A172 (cell line): ENCODE measurements at regions not wholly inside any gene's neighbourhood (a gene's known extent, or its start where the extent isn't known, plus 50 kb on each side); places are given as distances from the start of the nearest gene placed in this dataset.

Experiments used
- DNase-seq: peaks from one replicate; pipeline ENCODE4 v3.0.0-alpha.2; 2015; ENCODE audit warnings: low spot score

DNA sequence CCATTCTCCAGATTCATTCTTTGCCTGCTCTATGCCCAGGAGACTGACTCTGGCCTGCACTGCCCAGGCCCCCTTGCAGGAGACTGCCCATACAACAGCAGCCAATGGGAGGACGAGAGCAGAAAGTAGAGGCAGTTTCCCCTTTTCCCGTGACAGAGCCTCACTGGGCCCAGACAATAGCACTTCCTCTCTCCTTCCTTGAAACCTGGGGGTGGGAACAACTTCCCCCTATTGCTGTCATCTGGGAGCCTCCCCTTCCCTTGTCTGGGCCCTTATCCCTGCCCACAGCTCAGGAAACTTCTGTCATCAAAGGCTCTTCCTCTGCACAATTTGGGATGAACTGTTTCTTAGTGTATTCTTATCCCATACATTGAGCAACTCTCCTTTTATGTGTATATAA, 60.8 kb upstream of the KCNJ15 start:
- DNase-seq: no peak

DNA sequence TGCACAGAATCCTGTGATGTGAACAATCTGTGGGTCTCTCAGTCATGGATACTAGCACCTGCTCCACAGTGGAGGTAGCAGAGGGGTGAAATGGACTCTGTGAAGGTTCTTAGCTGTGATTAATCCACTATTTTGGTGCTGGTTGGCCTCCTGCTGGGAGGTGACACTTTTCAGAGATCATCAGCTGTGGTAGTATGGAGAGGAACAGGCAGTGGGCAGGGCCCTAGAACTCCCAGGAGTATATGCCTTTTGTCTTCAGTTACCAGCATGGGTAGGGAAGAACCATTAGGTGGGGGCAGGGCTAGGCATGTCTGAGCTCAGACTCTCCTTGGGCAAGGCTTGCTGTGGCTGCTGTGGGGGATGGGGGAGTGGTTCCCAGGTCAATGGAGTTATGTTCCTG, 54.0 kb upstream of the KCNJ15 start:
- no peak for DNase-seq

DNA sequence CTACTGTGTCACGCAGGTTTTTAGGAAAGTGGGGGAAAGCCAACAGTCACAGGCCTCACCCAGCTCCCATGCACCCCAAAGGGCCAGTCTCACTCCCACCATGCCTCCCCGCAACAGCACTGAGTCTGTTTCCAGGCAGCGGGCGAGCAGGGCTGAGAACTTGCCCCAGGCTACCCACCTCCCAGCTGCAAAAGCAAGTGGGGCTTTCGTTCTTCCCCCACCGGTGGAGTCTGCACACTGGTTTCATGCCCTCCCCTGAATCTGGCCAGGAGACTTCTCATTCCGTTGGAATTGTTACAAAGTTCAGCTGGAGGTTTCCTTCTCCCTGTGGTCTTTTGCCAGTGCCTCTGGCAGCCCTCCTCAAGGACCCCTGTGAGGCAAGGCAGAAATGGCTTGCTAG, 53.6 kb upstream of the KCNJ15 start:
- DNase-seq: no peak

DNA sequence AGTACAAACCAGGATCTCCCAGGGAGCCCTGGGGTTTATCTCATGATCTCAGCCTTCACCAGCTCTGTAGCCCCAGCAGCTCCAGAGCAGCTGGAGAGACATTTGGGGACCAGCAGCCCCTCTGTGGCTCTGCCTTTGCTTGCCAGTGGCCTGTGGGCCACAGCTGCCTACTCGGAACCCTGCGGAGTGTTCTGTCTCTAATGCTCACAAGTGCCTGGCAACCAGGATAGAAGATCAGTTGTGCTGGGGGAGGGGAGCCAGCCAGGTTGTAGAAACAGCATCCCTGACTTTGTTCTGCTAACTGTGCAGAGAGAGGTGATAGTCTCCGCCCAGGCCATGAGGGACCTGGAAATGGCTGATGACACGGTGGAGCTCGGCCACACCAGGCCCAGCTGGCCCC, 50.9 kb upstream of the KCNJ15 start:
- DNase-seq: no peak

DNA sequence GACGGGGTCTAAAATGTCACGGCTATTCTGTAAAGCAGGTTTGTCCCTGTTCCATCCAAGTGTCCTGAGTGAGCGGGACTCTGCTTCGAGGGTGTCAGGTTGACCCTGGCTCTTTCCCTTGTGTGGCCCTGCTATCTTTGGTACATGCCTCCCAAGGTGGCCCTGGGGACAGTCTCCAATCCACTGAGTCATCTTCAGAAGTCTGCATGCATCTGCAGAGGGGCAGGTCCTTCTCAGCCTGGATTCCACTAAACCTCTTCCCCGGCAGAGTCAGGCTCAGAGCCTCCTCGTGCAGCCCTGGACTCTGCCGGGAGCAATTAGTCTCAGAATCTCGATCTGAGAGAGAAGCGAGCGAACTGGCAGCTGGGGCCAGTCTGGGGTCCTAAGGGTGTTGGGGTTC, 50.1 kb upstream of the KCNJ15 start:
- DNase-seq: no peak
